ENCODE measurements at regions not wholly inside any gene's neighbourhood (a gene's known extent, or its start where the extent isn't known, plus 50 kb on each side); places are given as distances from the start of the nearest gene placed in this dataset.

GRCh38 chr16:59242556-59242955 is 508.4 kb upstream of the GOT2 start:
- DNase-seq (ENCODE audit: low read depth), result no peak

- DNase-seq (ENCODE audit: low read depth), result no peak
Measured at GRCh38 chr16:59238246-59238645, 504.1 kb upstream of the GOT2 start.

- no peak for DNase-seq (ENCODE audit: low read depth)
Measured at GRCh38 chr16:59236804-59237458, 502.8 kb upstream of the GOT2 start.

- no peak for DNase-seq (ENCODE audit: low read depth)
Measured at GRCh38 chr16:59224401-59224800, 490.3 kb upstream of the GOT2 start.

- no peak for DNase-seq (ENCODE audit: low read depth)
Measured at GRCh38 chr16:59220011-59220410, 485.9 kb upstream of the GOT2 start.

- no peak for DNase-seq (ENCODE audit: low read depth)
Measured at GRCh38 chr16:59216291-59216690, 482.2 kb upstream of the GOT2 start.

- no peak for DNase-seq (ENCODE audit: low read depth)
Measured at GRCh38 chr16:59214455-59214854, 480.3 kb upstream of the GOT2 start.

- no peak for DNase-seq (ENCODE audit: low read depth)
Measured at GRCh38 chr16:59213952-59214351, 479.8 kb upstream of the GOT2 start.

GRCh38 chr16:59212492-59213024 is 478.4 kb upstream of the GOT2 start:
- DNase-seq (ENCODE audit: low read depth), result no peak

GRCh38 chr16:59210955-59211541 is 476.9 kb upstream of the GOT2 start:
- no peak for DNase-seq (ENCODE audit: low read depth)

GRCh38 chr16:59205403-59205802 is 471.3 kb upstream of the GOT2 start:
- DNase-seq (ENCODE audit: low read depth), result no peak

- no peak for DNase-seq (ENCODE audit: low read depth)
Measured at GRCh38 chr16:59204589-59204988, 470.5 kb upstream of the GOT2 start.

GRCh38 chr16:59202233-59202862 is 468.2 kb upstream of the GOT2 start:
- DNase-seq (ENCODE audit: low read depth), result no peak

- DNase-seq (ENCODE audit: low read depth), result no peak
Measured at GRCh38 chr16:59201821-59202220, 467.7 kb upstream of the GOT2 start.

- no peak for DNase-seq (ENCODE audit: low read depth)
Measured at GRCh38 chr16:59201160-59201559, 467.0 kb upstream of the GOT2 start.

GRCh38 chr16:59198487-59198886 is 464.4 kb upstream of the GOT2 start:
- DNase-seq (ENCODE audit: low read depth), result no peak

GRCh38 chr16:59195242-59195641 is 461.1 kb upstream of the GOT2 start:
- DNase-seq (ENCODE audit: low read depth), result no peak

GRCh38 chr16:59193637-59194036 is 459.5 kb upstream of the GOT2 start:
- no peak for DNase-seq (ENCODE audit: low read depth)

- no peak for DNase-seq (ENCODE audit: low read depth)
Measured at GRCh38 chr16:59192551-59193199, 458.6 kb upstream of the GOT2 start.

- no peak for DNase-seq (ENCODE audit: low read depth)
Measured at GRCh38 chr16:59190731-59191130, 456.6 kb upstream of the GOT2 start.

GRCh38 chr16:59188029-59188428 is 453.9 kb upstream of the GOT2 start:
- no peak for DNase-seq (ENCODE audit: low read depth)

- DNase-seq (ENCODE audit: low read depth), result no peak
Measured at GRCh38 chr16:59181821-59182420, 447.8 kb upstream of the GOT2 start.
